ENCODE measurements at regions not wholly inside any gene's neighbourhood (a gene's known extent, or its start where the extent isn't known, plus 50 kb on each side); places are given as distances from the start of the nearest gene placed in this dataset.

DNA sequence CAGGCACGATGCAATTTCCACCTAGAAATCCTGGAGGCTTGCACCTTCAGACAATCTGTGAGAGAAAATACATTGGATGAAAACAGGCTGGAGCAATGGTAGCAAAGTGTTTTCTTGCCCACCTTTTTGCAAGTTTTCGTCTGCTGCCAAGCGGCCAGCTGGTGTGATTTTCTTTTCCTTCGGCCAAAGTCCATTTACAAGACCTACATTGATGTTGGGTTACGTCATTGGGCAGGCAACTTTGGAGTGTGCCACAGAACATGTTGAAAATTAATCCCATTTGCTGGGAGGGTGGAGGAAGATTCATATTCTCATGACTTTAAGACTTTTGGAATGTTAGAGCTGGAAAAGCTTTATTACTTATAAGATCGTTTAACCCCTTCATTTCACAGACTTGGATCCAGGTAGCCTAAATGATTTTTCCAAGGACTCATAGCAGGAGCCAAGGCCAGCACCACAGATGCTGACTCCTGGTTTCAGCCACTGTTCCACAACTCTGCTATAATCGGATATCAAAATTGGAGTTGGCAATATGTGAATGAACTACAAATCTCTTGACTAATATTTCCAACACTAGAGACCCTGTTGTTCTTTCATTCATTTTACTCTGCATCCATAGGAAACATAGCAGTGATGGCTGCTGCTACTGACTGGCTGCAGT lies 352.1 kb downstream of the RND3 start:
- TF ChIP-seq, protein P1, sequence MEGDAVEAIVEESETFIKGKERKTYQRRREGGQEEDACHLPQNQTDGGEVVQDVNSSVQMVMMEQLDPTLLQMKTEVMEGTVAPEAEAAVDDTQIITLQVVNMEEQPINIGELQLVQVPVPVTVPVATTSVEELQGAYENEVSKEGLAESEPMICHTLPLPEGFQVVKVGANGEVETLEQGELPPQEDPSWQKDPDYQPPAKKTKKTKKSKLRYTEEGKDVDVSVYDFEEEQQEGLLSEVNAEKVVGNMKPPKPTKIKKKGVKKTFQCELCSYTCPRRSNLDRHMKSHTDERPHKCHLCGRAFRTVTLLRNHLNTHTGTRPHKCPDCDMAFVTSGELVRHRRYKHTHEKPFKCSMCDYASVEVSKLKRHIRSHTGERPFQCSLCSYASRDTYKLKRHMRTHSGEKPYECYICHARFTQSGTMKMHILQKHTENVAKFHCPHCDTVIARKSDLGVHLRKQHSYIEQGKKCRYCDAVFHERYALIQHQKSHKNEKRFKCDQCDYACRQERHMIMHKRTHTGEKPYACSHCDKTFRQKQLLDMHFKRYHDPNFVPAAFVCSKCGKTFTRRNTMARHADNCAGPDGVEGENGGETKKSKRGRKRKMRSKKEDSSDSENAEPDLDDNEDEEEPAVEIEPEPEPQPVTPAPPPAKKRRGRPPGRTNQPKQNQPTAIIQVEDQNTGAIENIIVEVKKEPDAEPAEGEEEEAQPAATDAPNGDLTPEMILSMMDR (IDR thresholded peaks at IDR 0.05; ENCODE audit: low read depth, low read length), result no peak
- TF ChIP-seq EZH2phosphoT487 (IDR thresholded peaks at IDR 0.05; ENCODE audit: low read depth), result no peak
